HEK293 (cell line): ENCODE measurements at regions not wholly inside any gene's neighbourhood (a gene's known extent, or its start where the extent isn't known, plus 50 kb on each side); places are given as distances from the start of the nearest gene placed in this dataset.
A peak's percentile ranks its signal among the peaks of the same experiment; 100 is the strongest.

ENCODE experiments used
- CTCF ChIA-PET: fragments of 350-600 bp; formaldehyde crosslinking; extraction: SDS; loops from one replicate; lab custom pipeline; 2021; ENCODE audit warnings: antibody characterized with exemption; lab: Yijun Ruan, JAX
- POLR2A ChIA-PET: fragments of 300-600 bp; formaldehyde crosslinking; extraction: SDS; loops from one replicate; lab custom pipeline; 2020; ENCODE audit warnings: antibody characterized with exemption, inconsistent platforms; lab: Yijun Ruan, JAX
- H3K27ac ChIP-seq: fragments of 200-500 bp; sonication (Bioruptor generic); 2 replicates; pipeline ENCODE4 v1.5.1; 2014; ENCODE audit warnings: low read depth, low read length, control low read depth, inconsistent platforms; ENCODE audit errors: extremely low read depth
- H3K36me3 ChIP-seq, 2 experiments: fragments of 200-500 bp in 1 of 2; sonication (Bioruptor generic) in 1 of 2; 1 replicate in 1 of 2; 2 replicates in 1 of 2; pipeline ENCODE4 v1.5.1; 2014 to 2017; ENCODE audit warnings: inconsistent platforms in 2 of 2, low read length in 2 of 2; ENCODE audit not compliant: control insufficient read depth in 2 of 2, insufficient read depth in 1 of 2
- H3K4me1 ChIP-seq: fragments of 200-500 bp; sonication (Bioruptor generic); 2 replicates; pipeline ENCODE4 v1.5.1; 2014; ENCODE audit warnings: mild to moderate bottlenecking, low read length, inconsistent platforms; ENCODE audit not compliant: control insufficient read depth, insufficient read depth
- H3K4me3 ChIP-seq: 2 replicates; pipeline ENCODE4 v1.5.1; 2011; ENCODE audit warnings: low read depth, mild to moderate bottlenecking, control low read depth, low read length, moderate library complexity
- H3K9me3 ChIP-seq: fragments of 200-500 bp; sonication (Bioruptor generic); 2 replicates; pipeline ENCODE4 v1.5.1; 2014; ENCODE audit warnings: low read depth, low read length, inconsistent platforms; ENCODE audit not compliant: control insufficient read depth, insufficient read depth
- ATF2 ChIP-seq: fragments of 450-650 bp; formaldehyde crosslinking; IDR thresholded peaks from 2 replicates; pipeline ENCODE4 v1.5.1; 2016; ENCODE audit warnings: missing biosample characterization, missing genetic modification characterization, low read depth
- BCL11B ChIP-seq: fragments of 450-650 bp; formaldehyde crosslinking; IDR thresholded peaks from 2 replicates; pipeline ENCODE4 v1.5.1; 2016; ENCODE audit warnings: low read depth, missing biosample characterization, missing genetic modification characterization
- GFI1B ChIP-seq: fragments of 450-650 bp; formaldehyde crosslinking; IDR thresholded peaks from 2 replicates; pipeline ENCODE4 v1.5.1; 2016; ENCODE audit warnings: missing biosample characterization, missing genetic modification characterization
- KLF9 ChIP-seq: fragments of 450-650 bp; formaldehyde crosslinking; IDR thresholded peaks from 2 replicates; pipeline ENCODE4 v1.5.1; 2016; ENCODE audit warnings: missing biosample characterization, missing genetic modification characterization, low read depth
- PRDM1 ChIP-seq: fragments of 450-650 bp; formaldehyde crosslinking; IDR thresholded peaks from 2 replicates; pipeline ENCODE4; 2016; ENCODE audit warnings: missing biosample characterization, missing genetic modification characterization
- TCF7L2 ChIP-seq: IDR thresholded peaks from 2 replicates; pipeline ENCODE4 v1.6.1; 2011; ENCODE audit warnings: low read depth, mild to moderate bottlenecking, inconsistent platforms, low read length, moderate library complexity, borderline replicate concordance
- TRIM28 ChIP-seq: IDR thresholded peaks from 2 replicates; pipeline ENCODE4 v1.6.1; 2011; ENCODE audit warnings: low read length, control low read depth, borderline replicate concordance
- ZBTB17 ChIP-seq: fragments of 450-650 bp; formaldehyde crosslinking; IDR thresholded peaks from 2 replicates; pipeline ENCODE4 v1.5.1; 2016; ENCODE audit warnings: missing biosample characterization, missing genetic modification characterization
- ZFP69B ChIP-seq: fragments of 450-650 bp; formaldehyde crosslinking; IDR thresholded peaks from 2 replicates; pipeline ENCODE4 v1.5.1; 2016; ENCODE audit warnings: missing biosample characterization, missing genetic modification characterization
- ZIC2 ChIP-seq: fragments of 450-650 bp; formaldehyde crosslinking; IDR thresholded peaks from 2 replicates; pipeline ENCODE4 v1.5.1; 2016; ENCODE audit warnings: missing biosample characterization, missing genetic modification characterization
- ZNF121 ChIP-seq: fragments of 450-650 bp; formaldehyde crosslinking; IDR thresholded peaks from 2 replicates; pipeline ENCODE4 v1.5.1; 2016; ENCODE audit warnings: missing biosample characterization, missing genetic modification characterization
- ZNF37A ChIP-seq: fragments of 450-650 bp; IDR thresholded peaks from 2 replicates; pipeline ENCODE4 v1.5.1; 2018; ENCODE audit warnings: missing biosample characterization, missing genetic modification characterization
- ZNF391 ChIP-seq: fragments of 450-650 bp; formaldehyde crosslinking; IDR thresholded peaks from 2 replicates; pipeline ENCODE4 v1.5.1; 2016; ENCODE audit warnings: low read depth, missing biosample characterization, missing genetic modification characterization, borderline replicate concordance
- ZNF394 ChIP-seq: fragments of 450-650 bp; formaldehyde crosslinking; IDR thresholded peaks from 2 replicates; pipeline ENCODE4 v1.5.1; 2016; ENCODE audit warnings: missing biosample characterization, missing genetic modification characterization, mild to moderate bottlenecking, moderate library complexity, borderline replicate concordance
- ZNF639 ChIP-seq: fragments of 450-650 bp; formaldehyde crosslinking; IDR thresholded peaks from 2 replicates; pipeline ENCODE4 v1.5.1; 2016; ENCODE audit warnings: missing biosample characterization, missing genetic modification characterization
- ZNF645 ChIP-seq: fragments of 450-650 bp; formaldehyde crosslinking; IDR thresholded peaks from 2 replicates; pipeline ENCODE4; 2016; ENCODE audit warnings: missing biosample characterization, missing genetic modification characterization
- ZNF776 ChIP-seq: fragments of 450-650 bp; formaldehyde crosslinking; IDR thresholded peaks from 2 replicates; pipeline ENCODE4 v1.5.0; 2017; ENCODE audit warnings: missing biosample characterization, missing genetic modification characterization, borderline replicate concordance
- ZSCAN23 ChIP-seq: fragments of 450-650 bp; formaldehyde crosslinking; IDR thresholded peaks from 2 replicates; pipeline ENCODE4 v1.5.1; 2016; ENCODE audit warnings: missing biosample characterization, missing genetic modification characterization

- TF ChIP-seq ZIC2 (tag by site-specific recombination) (no peak), ZNF394 (tag by site-specific recombination) (no peak), ZNF639 (no peak), ZNF391 (tag by site-specific recombination) (no peak), TCF7L2 (no peak)
Measured at GRCh38 chr21:16199539-16199938, 469.8 kb downstream of the USP25 start (continued).

- Histone ChIP-seq H3K4me1 (no peaks in the 10 kb centered on the region; the same call in 1 of the 2 replicates), H3K36me3 (no peaks in the 10 kb centered on the region), H3K27ac (no peak overlapping the region), H3K4me3 (no peak overlapping the region), H3K9me3 (peaks cover 3% of the 10 kb centered on the region; the same call in 1 of the 2 replicates)
- ChIA-PET CTCF (no interaction called here), POLR2A (no interaction called here)
- TF ChIP-seq ZFP69B (no peak), ATF2 (no peak), ZNF37A (tag by site-specific recombination) (no peak), ZNF776 (tag by site-specific recombination) (no peak)
Measured at GRCh38 chr21:16201718-16202117, 471.9 kb downstream of the USP25 start.

- POLR2A ChIA-PET = no interaction called here
- Histone ChIP-seq H3K27ac (no peak overlapping the region), H3K9me3 (no peaks in the 10 kb centered on the region), H3K36me3 (no peaks in the 10 kb centered on the region), H3K4me1 (no peaks in the 10 kb centered on the region; the same call in 1 of the 2 replicates), H3K4me3 (no peak overlapping the region)
- TF ChIP-seq GFI1B (tag by site-specific recombination) (no peak), KLF9 (tag by site-specific recombination) (no peak)
- CTCF ChIA-PET = no interaction called here
Measured at GRCh38 chr21:16205527-16205926, 475.7 kb downstream of the USP25 start.

- no peak overlapping the region; the same call in 1 of the 2 replicates for H3K27ac ChIP-seq
- H3K9me3 ChIP-seq = no peaks in the 10 kb centered on the region
- peaks cover 23% of the 10 kb centered on the region for H3K4me1 ChIP-seq
- no peak overlapping the region for H3K4me3 ChIP-seq
- TF ChIP-seq ZSCAN23 (tag by site-specific recombination) (no peak), ZBTB17 (tag by site-specific recombination) (peak; percentile 24; the same call in 1 of the 2 replicates), ZNF121 (tag by site-specific recombination) (no peak), BCL11B (tag by site-specific recombination) (0 out of 2 replicates have a peak, but pooled peaks have one; percentile 14), ZNF645 (tag by site-specific recombination) (no peak), TRIM28 (peak; percentile 64; the same call in 1 of the 2 replicates), PRDM1 (peak; percentile 56)
- ChIA-PET POLR2A (interaction anchor here (1.2 kb wide), 1 partner anchor 18 kb away, joined by 3 read pairs; no protein-coding TSS in a partner anchor), CTCF (interaction anchor here (1.5 kb wide), 1 partner anchor 113 kb away, joined by 3 read pairs; no protein-coding TSS in a partner anchor)
- H3K36me3 ChIP-seq = no peaks in the 10 kb centered on the region
Measured at GRCh38 chr21:16211339-16212303, 481.8 kb downstream of the USP25 start.
